Transverse colon (tissue), 4 donors: ENCODE measurements at regions not wholly inside any gene's neighbourhood (a gene's known extent, or its start where the extent isn't known, plus 50 kb on each side); places are given as distances from the start of the nearest gene placed in this dataset.

Experiments used
- DNase-seq: peaks from one replicate; pipeline ENCODE4 v3.0.0-alpha.2; 2019
- H3K27ac ChIP-seq, 4 donors: fragments of 200-600 bp; sonication (generic); 2 replicates each; pipeline ENCODE4 v1.5.1; 2016 to 2018; ENCODE audit warnings: inconsistent platforms in 4 of 4
- H3K27me3 ChIP-seq: fragments of 200-600 bp; sonication (generic); 2 replicates; pipeline ENCODE4 v1.5.1; 2017; ENCODE audit warnings: inconsistent platforms
- H3K36me3 ChIP-seq, 4 donors: fragments of 200-600 bp; sonication (generic); 2 replicates each; pipeline ENCODE4 v1.5.1; 2017 to 2019; ENCODE audit warnings: inconsistent platforms in 4 of 4
- H3K4me1 ChIP-seq, 4 donors: fragments of 200-600 bp; sonication (generic); 2 replicates each; pipeline ENCODE4 v1.5.1; 2017 to 2020; ENCODE audit warnings: inconsistent platforms in 4 of 4
- H3K4me3 ChIP-seq, 4 donors: fragments of 200-600 bp; sonication (generic); 1 replicate in 1 of 4; 2 replicates in 3 of 4; pipeline versions ENCODE4 v1.5.1 to v1.6.1; 2017 to 2019; ENCODE audit warnings: inconsistent platforms in 4 of 4
- H3K9me3 ChIP-seq, 2 donors: fragments of 200-600 bp; sonication (generic); 2 replicates each; pipeline ENCODE4 v1.5.1; 2017 to 2019; ENCODE audit warnings: inconsistent platforms in 2 of 2
- CTCF ChIP-seq, 5 experiments: fragments of 200-600 bp in 3 of 5; fragments of 450-650 bp in 2 of 5; sonication (generic) in 3 of 5; IDR thresholded peaks; 1 replicate in 2 of 5; 2 replicates in 3 of 5; pipeline ENCODE4 v1.5.1; 2016 to 2017; ENCODE audit warnings: antibody characterized with exemption in 5 of 5, inconsistent platforms in 3 of 5, mild to moderate bottlenecking in 2 of 5, moderate library complexity in 1 of 5
- EP300 ChIP-seq: sonication (generic); formaldehyde crosslinking; IDR thresholded peaks from one replicate; pipeline ENCODE4 v1.6.1; 2017; ENCODE audit warnings: antibody characterized with exemption, low read depth
- POLR2A ChIP-seq: fragments of 450-650 bp; IDR thresholded peaks from one replicate; pipeline ENCODE4 v1.6.1; 2016; ENCODE audit warnings: antibody characterized with exemption, mild to moderate bottlenecking, moderate library complexity
- POLR2AphosphoS5 ChIP-seq, 3 donors: sonication (generic); formaldehyde crosslinking; IDR thresholded peaks; one replicate each; pipeline ENCODE4 v1.6.1; 2016; ENCODE audit warnings: antibody characterized with exemption in 3 of 3
- WGBS, 2 donors: methylation state at CpG; one replicate each; pipeline ENCODE4 v1.1.5; 2018; ENCODE audit warnings: low coverage in 1 of 2; 5-methylcytosine and 5-hydroxymethylcytosine counted together
- in situ Hi-C, 4 donors: fragments of 200-750 bp; cut with MboI; loops; one replicate each; pipeline versions ENCODE4 v1.15.0 to v1.15.1; 2017; ENCODE audit warnings: low sequenced_read_pairs in 3 of 4, low pct_ligation_motif_present in 1 of 4, low pct_unique_long_range_greater_than_20kb in 1 of 4
- intact Hi-C: fragments of 100-400 bp; cut with DNase I; formaldehyde crosslinking; loops from one replicate; pipeline ENCODE4 v1.15.1; 2023; ENCODE audit warnings: low total_unique reads

- 74 to 78% methylated on average over 5 of the region's 5 CpGs for WGBS, 2 donors
- H3K4me3 ChIP-seq: no peak overlapping the region
- H3K4me1 ChIP-seq: no peaks in the 10 kb centered on the region
- H3K36me3 ChIP-seq: no peaks in the 10 kb centered on the region
- DNase-seq: no peak
- no peak for TF ChIP-seq EP300
- no peak for TF ChIP-seq POLR2AphosphoS5 (IDR thresholded peaks at IDR 0.05)
- no peak for TF ChIP-seq POLR2A
- TF ChIP-seq CTCF (IDR thresholded peaks at IDR 0.05): no peak
- H3K27ac ChIP-seq: no peak overlapping the region
- intact Hi-C loops: no loop called here
- no peaks in the 10 kb centered on the region for H3K9me3 ChIP-seq
- in situ Hi-C loops: no loop called here
- no peaks in the 10 kb centered on the region for H3K27me3 ChIP-seq
These were observed 679.4 kb upstream of the ADGRL2 start for GRCh38 chr1:81121306-81121705.

- Histone ChIP-seq H3K36me3 (no peaks in the 10 kb centered on the region), H3K27me3 (no peaks in the 10 kb centered on the region), H3K4me3 (no peak overlapping the region), H3K4me1 (no peaks in the 10 kb centered on the region), H3K27ac (no peak overlapping the region), H3K9me3 (no peaks in the 10 kb centered on the region)
- in situ Hi-C loops: no loop called here
- intact Hi-C loops: no loop called here
- WGBS, 2 donors: 86 to 87% methylated on average over 1 of the region's 1 CpG
- TF ChIP-seq POLR2AphosphoS5 (IDR thresholded peaks at IDR 0.05) (no peak), POLR2A (no peak), CTCF (IDR thresholded peaks at IDR 0.05) (no peak), EP300 (no peak)
- DNase-seq: no peak
These were observed 681.4 kb upstream of the ADGRL2 start for GRCh38 chr1:81119319-81119718.

- H3K27me3 ChIP-seq: no peaks in the 10 kb centered on the region
- no peaks in the 10 kb centered on the region for H3K36me3 ChIP-seq
- intact Hi-C loops: no loop called here
- H3K4me3 ChIP-seq: no peak overlapping the region
- H3K9me3 ChIP-seq: no peaks in the 10 kb centered on the region
- TF ChIP-seq CTCF (IDR thresholded peaks at IDR 0.05): no peak
- no peak for TF ChIP-seq POLR2A
- TF ChIP-seq POLR2AphosphoS5 (IDR thresholded peaks at IDR 0.05): no peak
- TF ChIP-seq EP300: no peak
- in situ Hi-C loops: no loop called here
- no peak for DNase-seq
- no peak overlapping the region for H3K27ac ChIP-seq
- no peaks in the 10 kb centered on the region for H3K4me1 ChIP-seq
These were observed 682.2 kb upstream of the ADGRL2 start for GRCh38 chr1:81118550-81118949.

GRCh38 chr1:81115422-81115821, 685.3 kb upstream of the ADGRL2 start:
- DNase-seq: no peak
- Histone ChIP-seq H3K27me3 (no peaks in the 10 kb centered on the region), H3K4me3 (no peak overlapping the region), H3K27ac (no peak overlapping the region), H3K36me3 (no peaks in the 10 kb centered on the region), H3K4me1 (no peaks in the 10 kb centered on the region), H3K9me3 (no peaks in the 10 kb centered on the region)
- intact Hi-C loops (no loop called here), in situ Hi-C loops (no loop called here)
- 69 to 82% methylated on average over 1 to 2 of the region's 2 CpGs for WGBS, 2 donors
- TF ChIP-seq CTCF (IDR thresholded peaks at IDR 0.05) (no peak), POLR2AphosphoS5 (IDR thresholded peaks at IDR 0.05) (no peak), EP300 (no peak), POLR2A (no peak)
